Type B pancreatic cell (in vitro differentiated cells): ENCODE measurements at regions not wholly inside any gene's neighbourhood (a gene's known extent, or its start where the extent isn't known, plus 50 kb on each side); places are given as distances from the start of the nearest gene placed in this dataset.

Experiments used
- DNase-seq: peaks from one replicate; pipeline ENCODE4 v3.0.0; 2021; ENCODE audit warnings: mixed read lengths; ENCODE audit not compliant: unreplicated experiment; ENCODE audit errors: extremely low spot score
- H3K27ac Mint-ChIP-seq: 2 replicates; pipeline ENCODE4 v1.8.0; 2021; ENCODE audit warnings: mild to moderate bottlenecking, mixed read lengths
- H3K27me3 Mint-ChIP-seq: 2 replicates; pipeline ENCODE4 v1.8.0; 2021; ENCODE audit warnings: mixed read lengths
- H3K36me3 Mint-ChIP-seq: 2 replicates; pipeline ENCODE4 v1.8.0; 2021; ENCODE audit warnings: mixed read lengths
- H3K4me1 Mint-ChIP-seq: one replicate; pipeline ENCODE4 v1.8.0; 2021; ENCODE audit warnings: mixed read lengths; ENCODE audit not compliant: unreplicated experiment
- H3K4me3 Mint-ChIP-seq: 2 replicates; pipeline ENCODE4 v1.8.0; 2021; ENCODE audit warnings: mild to moderate bottlenecking, mixed read lengths
- H3K9me3 Mint-ChIP-seq: 2 replicates; pipeline ENCODE4 v1.8.0; 2021; ENCODE audit warnings: mixed read lengths
- CTCF ChIP-seq: fragments of 200-600 bp; sonication (generic); conservative IDR thresholded peaks from 2 replicates; pipeline ENCODE4 v1.5.0; 2021; ENCODE audit warnings: antibody characterized with exemption, mild to moderate bottlenecking

GRCh38 chr7:16015981-16016380, 329.5 kb upstream of the MEOX2 start:
- Mint-ChIP-seq H3K36me3 (no peaks in the 10 kb centered on the region), H3K4me1 (no peaks in the 10 kb centered on the region), H3K27me3 (no peaks in the 10 kb centered on the region), H3K27ac (no peak overlapping the region), H3K9me3 (no peaks in the 10 kb centered on the region), H3K4me3 (no peak overlapping the region)
- no peak for TF ChIP-seq CTCF
- DNase-seq, result no peak

GRCh38 chr7:16014031-16014430, 327.5 kb upstream of the MEOX2 start:
- Mint-ChIP-seq H3K9me3 (no peaks in the 10 kb centered on the region), H3K4me3 (no peak overlapping the region), H3K36me3 (no peaks in the 10 kb centered on the region), H3K27me3 (no peaks in the 10 kb centered on the region), H3K4me1 (no peaks in the 10 kb centered on the region), H3K27ac (no peak overlapping the region)
- no peak for DNase-seq
- no peak for TF ChIP-seq CTCF

- no peaks in the 10 kb centered on the region for H3K36me3 Mint-ChIP-seq
- H3K4me1 Mint-ChIP-seq, result peaks cover 3% of the 10 kb centered on the region
- H3K27ac Mint-ChIP-seq, result no peak overlapping the region
- H3K27me3 Mint-ChIP-seq, result peaks cover 3% of the 10 kb centered on the region
- no peak overlapping the region for H3K4me3 Mint-ChIP-seq
- TF ChIP-seq CTCF, result no peak
- DNase-seq, result no peak
- no peaks in the 10 kb centered on the region for H3K9me3 Mint-ChIP-seq
Measured at GRCh38 chr7:16007911-16008310, 321.4 kb upstream of the MEOX2 start.

GRCh38 chr7:16004702-16005101, 318.2 kb upstream of the MEOX2 start:
- no peak for DNase-seq
- Mint-ChIP-seq H3K27ac (no peak overlapping the region), H3K4me1 (peaks cover 3% of the 10 kb centered on the region), H3K27me3 (peaks cover 3% of the 10 kb centered on the region), H3K36me3 (no peaks in the 10 kb centered on the region), H3K4me3 (no peak overlapping the region), H3K9me3 (no peaks in the 10 kb centered on the region)
- no peak for TF ChIP-seq CTCF

GRCh38 chr7:16001477-16001876, 315.0 kb upstream of the MEOX2 start:
- Mint-ChIP-seq H3K27ac (no peak overlapping the region), H3K4me1 (peaks cover 3% of the 10 kb centered on the region), H3K27me3 (no peaks in the 10 kb centered on the region), H3K9me3 (no peaks in the 10 kb centered on the region), H3K4me3 (no peak overlapping the region), H3K36me3 (no peaks in the 10 kb centered on the region)
- DNase-seq, result no peak
- no peak for TF ChIP-seq CTCF

GRCh38 chr7:15998617-15999016, 312.1 kb upstream of the MEOX2 start:
- H3K4me3 Mint-ChIP-seq, result no peak overlapping the region
- no peaks in the 10 kb centered on the region for H3K4me1 Mint-ChIP-seq
- H3K9me3 Mint-ChIP-seq, result no peaks in the 10 kb centered on the region
- no peaks in the 10 kb centered on the region for H3K27me3 Mint-ChIP-seq
- no peak for TF ChIP-seq CTCF
- no peak for DNase-seq
- H3K27ac Mint-ChIP-seq, result no peak overlapping the region
- H3K36me3 Mint-ChIP-seq, result no peaks in the 10 kb centered on the region
